COLO668 (cell line): ENCODE measurements at regions not wholly inside any gene's neighbourhood (a gene's known extent, or its start where the extent isn't known, plus 50 kb on each side); places are given as distances from the start of the nearest gene placed in this dataset.

Experiments
- DNase-seq: peaks from one replicate; lab custom pipeline; 2025; ENCODE audit not compliant: unreplicated experiment; lab: John Stamatoyannopoulos, UW

DNA sequence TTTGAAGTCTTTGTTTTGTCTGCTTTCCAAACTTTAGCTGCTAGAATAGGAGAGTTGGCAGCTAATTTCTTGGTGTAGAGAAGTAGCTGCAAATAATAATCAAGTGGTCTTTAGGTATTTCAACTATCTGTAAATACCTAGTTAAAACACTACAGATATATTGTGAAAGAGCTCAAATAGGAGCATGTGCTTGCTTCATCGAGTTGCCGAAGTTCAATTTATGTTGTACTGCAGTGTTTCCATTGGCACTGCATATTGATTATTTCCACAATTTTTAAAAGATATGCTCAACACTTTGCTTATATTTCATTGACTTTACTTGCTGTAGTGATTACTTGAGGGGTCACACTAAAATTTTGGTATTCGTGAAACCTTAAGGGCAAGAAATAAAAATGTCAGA is 131.6 kb upstream of the BMP4 start:
- DNase-seq = no peak

DNA sequence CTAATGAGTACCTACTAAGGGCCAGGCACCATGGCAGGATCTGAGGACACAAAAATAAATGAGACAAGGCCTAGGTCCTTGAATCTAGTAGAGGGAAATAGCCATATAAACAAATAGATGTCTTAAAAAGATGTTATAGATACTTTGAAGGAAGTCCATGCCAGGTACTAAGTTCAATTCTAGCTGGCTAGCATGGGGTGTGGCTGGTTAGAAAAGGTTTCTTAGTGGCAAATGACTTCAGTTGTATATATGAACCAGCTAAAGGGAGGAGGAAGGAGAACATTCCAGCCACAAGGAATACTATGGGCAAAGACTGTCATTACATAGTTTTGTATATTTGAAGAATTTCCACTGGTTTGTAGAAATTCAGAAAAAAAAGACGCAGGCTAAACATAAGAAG is 133.6 kb upstream of the BMP4 start:
- DNase-seq = no peak

DNA sequence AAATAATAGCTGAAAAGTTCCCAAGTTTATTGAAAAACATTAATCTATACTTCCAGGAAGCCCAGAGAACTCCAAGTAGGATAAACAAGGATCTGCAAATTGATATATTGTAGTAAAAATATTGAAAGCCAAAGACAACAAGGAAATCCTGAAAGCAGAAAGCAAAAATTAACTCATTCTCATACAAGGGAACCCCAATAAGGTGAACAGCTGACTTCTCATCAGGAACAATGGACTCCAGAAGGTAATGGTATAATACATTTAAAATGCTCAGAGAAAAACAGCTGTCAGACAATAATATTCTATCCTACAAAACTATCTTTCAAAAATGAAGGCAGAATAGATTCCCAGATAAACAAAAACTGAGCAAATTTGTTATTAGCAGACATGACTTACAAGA is 138.1 kb upstream of the BMP4 start:
- DNase-seq = no peak

DNA sequence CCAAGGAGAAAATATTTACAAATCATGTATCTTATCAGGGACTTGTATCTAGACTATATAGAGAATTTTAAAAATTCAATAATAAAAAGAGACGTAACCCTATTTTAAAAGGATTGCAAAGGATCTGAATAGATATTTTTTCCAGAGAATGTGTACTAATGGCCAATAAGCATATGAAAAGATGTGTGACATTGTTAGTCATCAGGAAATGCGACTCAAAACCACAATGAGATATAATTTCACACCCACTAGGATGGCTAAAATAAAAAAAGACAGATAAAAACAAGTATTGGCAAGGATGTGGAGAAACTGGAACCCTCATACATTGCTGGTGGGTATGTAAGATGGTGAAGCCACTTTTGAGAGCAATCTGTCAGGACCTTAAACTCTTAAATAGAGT is 141.9 kb upstream of the BMP4 start:
- DNase-seq = no peak

DNA sequence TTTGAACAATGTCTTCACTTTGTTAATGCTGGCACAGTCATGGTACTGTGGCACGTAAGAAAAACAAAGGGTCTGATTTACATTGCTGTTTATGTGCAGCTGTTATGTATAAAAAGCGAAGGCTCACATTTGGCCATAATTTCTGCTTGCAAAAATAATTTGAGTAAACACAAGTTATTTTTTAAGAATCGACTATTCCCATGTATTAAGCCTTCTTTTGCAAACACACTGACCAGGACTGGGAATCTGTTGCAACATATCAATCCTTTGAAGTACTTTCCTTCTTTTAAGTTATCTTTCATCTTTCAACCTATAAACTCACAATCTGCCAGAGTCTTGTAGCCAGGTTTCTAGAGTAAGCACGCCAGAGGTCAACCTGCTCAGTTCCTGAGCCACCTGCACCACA is 145.4 kb upstream of the BMP4 start:
- no peak for DNase-seq

DNA sequence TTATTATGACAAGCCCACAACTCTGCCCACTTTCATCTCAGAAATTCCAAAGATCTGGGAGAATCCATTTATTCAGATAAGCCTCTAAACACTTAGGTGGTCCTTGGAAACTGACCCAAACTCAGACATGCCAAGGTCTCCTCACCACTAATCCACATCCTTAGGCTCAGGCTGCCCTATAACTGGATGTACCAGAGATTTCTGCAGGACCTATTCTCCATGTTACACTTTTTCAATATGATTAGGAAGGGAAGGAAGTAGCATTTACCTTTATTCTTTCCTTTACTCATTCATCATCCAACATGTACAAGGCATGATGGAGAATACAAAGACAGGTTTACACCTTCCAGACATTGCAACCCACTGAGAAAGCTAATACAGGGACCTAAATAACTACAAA is 145.9 kb upstream of the BMP4 start:
- DNase-seq = no peak

DNA sequence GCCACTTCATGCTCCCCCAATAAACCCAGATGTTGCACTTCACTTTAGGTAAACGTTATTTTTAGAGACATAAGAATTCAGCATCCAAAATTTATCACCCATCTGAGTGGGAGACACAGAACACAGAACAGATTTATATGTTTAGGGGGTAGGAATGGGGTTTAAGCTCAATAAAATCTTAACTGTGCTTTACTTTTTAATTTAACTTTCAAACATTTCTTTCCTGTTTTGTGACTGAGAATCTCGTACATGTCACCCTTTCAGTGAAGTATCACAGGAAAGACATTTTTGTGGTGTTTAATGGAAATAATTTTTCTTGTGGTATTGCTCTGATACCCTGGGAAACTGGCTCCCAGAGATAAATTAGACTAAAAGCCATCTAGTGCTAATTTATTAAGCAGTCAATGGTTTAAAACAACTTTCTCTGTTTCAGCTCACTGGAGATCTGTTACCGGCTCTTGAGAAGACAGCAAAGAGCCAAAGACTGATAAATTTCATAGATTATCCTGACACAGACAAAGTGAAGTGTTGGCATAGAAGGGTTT is 148.0 kb upstream of the BMP4 start:
- no peak for DNase-seq

DNA sequence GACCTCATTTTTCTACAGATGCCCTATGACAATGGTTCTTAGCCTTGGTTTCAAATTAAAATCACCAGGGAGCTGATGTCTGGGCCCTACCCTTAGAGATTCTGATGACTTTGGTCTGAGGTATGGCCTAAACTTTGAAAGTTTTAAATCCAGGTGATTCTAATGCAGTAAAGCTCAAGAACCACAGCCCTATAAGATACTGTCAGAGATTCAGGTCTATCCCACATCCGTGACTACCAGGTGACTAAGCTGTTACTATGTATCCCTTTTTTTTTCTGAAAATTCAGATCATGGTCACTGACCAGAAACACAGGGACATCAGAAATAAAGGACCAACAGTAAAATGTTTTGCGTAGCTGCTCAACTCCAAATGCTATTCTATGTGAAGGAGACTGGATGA is 148.8 kb upstream of the BMP4 start:
- DNase-seq = no peak

DNA sequence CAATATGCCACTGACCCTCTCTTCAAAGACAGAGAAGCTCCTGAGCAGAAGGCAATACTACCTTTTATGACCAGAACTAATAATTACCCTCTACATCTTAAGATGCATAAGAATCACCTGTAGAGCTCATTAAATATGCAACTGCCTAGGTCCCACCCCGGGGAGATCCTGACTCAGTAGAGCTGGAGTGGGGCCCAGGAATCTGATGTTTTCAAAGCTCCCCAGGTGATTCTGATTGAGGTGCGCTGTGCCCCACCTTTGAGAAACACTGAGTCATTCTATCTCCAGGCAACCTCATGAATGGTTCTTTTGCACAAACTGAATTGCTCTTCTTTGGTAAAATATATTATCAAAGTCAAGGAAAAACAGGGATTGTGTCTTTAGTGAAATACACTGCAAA is 149.3 kb upstream of the BMP4 start:
- no peak for DNase-seq

DNA sequence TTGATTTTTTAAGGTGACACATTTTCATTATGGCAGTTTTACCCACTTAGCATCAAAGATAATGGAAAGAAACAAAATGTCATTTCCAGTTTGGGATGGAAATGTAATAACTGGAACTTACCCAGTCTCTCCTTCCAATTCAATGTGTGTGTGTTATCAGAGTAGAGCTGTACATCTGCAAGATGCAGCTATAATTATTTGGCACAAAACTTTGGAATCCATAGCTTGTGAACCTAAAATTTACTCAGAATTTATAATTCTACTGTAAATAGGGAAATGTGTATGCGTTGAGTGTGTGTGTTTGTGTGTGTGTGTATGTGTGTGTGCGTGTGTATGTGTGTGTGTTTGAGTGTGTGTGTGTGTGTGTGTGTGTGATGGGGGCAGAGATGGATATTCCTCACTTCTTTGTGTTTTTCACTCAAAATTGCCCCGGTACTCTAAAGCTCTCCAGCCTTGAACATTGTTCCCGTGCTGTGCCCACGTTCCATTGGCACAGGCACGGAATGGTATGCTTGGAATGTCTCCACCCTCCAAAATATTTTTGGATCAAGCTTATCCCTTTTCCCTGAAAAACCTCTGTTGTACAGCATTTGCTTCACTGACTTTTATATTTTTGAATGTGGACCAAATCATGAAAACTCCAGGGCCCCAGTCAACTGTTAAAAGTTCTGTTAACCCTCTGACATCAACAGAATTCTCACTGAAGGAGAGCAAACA is 150.2 kb upstream of the BMP4 start:
- DNase-seq = no peak

DNA sequence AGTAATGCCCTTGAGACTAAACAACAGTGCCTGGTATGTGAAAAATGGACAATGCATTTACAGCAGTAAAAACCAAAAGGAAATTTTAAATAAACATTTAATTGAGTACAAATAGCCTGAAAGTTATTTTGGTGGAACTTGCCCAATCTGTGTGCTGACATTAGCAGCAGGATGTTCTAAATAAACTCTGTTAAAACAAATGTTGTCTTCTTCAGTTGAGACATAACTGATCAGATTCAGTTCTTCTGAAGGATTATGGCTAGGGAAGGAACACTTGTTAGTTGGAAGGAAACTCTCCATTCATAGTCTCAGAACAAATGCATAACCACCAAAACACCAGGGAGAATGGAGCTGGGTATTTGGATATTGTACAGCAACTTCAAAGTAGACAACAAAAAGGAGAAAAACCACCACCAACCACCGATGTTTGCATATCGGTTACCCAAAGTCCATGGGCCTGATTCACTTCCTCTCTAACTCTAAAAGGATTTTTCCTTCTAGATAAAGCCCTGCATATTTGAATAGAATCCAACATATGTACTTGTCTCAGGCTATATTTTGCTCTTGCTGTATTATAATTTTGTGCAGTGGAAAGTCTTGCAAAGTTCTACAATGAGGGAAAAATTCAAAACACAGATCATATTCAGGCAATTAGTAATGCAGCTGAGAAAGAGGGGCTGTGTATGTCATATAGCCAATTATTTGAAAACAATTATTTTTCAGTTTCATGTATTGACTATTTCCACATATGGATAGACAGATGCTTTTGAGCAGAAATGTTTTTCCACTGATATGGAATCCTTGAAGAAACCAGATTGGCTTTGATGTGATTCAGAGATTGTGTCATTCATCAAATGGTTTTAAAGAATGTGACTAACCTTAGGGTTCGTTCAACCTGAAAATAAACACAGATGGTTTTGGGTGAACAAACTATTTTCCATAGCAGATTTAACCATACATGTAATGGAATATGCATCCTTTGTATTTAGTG is 152.2 kb upstream of the BMP4 start:
- DNase-seq = no peak

DNA sequence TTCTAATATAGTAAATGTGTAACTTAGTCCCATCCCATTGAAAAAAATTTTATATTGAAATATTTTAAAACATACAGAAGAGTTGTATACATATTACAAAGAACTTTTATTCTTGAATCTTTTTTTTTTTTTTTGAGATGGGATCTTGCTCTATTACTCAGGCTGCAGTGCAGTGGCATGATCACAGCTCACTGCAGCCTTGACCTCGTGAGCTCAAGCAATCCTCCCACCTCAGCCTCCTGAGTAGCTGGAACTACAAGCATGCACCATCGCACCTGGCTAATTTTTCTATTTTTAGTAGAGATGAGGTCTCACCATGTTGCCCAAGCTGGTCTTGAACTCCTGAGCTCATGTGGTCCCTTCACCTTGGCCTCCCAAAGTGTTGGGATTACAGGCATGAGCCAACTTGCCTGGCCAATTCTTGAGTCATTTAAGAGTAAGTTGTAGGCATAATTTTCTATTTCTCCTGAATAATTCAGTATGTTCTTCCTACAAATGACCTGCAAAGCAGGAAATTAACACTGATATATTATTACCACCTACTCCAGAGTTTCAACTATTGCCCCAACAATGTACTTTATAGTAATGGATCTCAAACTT is 153.0 kb upstream of the BMP4 start:
- DNase-seq = no peak

DNA sequence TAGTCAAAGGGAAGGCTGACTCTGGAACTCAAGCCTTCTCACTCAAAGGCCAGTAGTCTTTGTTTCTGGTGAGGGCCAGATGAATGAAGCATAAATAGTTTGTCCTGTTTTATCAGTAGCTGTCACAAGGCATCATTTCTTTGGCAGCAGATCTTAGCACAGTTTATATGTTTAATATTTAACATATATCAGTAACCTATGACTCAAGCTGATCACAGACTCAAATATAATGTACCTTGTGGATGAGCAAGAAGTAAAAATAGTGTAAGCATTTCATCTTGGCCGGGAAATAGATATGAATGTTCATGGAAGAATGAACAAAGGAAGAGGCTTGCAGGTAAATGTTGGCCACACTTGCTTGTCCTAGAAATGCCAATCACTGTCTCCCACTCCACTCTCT is 158.3 kb upstream of the BMP4 start:
- no peak for DNase-seq

DNA sequence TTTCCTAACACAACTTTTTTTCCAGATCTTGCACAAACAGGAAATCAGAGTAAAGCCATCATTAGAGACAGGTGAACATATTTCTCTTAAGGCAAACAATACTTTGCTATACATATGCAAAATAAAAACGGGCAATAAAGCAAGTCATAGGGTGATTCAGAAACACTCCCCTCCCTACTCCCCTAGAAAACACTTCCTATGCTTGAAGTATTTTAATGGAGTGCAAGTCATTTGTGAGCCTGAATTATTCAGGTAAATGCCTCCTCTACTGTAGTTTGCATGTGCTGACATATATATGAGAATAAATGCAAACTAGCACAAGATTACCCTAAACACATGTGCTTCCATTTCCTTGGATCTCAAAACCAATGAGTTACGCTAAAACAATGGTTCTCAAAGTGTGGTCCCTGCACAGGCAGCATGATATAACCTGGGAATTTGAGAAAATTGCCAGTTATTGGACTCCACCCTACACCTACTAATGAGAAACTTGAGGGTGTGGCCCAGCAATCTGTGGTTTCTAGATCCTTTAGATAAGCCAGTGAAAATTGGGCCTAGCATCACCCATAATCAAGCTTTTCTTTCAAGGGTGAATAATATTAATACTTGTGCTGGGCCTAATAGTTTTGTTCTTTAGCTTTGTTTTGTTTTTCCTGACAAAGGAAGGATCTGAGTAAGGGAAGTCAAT is 159.7 kb upstream of the BMP4 start:
- DNase-seq = no peak

DNA sequence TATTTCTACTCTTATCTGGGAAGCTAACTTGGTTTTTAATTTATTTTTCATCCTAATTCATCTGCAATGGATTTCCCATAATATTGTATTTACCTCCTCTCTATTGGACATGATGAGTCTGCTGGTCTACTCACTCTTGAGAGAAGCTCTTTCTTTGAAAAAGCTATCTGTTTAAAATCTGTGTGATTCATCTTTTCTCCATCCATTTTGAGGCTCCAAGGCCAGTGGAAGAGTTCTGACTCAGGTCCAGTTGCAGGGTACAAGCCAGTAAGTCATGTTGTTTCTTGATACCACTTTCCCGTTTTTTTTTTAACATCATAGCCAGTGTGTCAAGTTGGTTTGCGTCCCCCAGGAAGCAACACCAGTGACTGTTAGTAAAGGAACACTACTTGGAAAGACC is 160.3 kb upstream of the BMP4 start:
- no peak for DNase-seq

DNA sequence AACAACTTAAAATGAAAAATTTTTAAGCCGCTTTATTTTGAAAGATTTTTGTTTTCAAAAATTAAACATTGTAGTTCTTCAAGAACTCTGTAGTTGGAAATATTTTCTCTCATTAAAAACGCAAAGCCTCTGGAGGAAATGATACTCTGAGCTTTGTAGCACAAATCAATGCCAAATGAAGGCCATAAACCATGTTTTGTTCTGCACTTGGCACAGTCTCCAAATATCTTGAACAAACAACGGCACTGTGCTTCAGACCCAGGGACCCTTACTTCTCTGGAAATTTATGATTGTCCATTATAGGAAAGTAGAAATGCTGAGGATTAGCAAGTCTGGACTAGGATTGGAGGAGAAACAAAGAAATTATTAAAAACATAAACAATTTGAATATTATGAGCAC is 160.8 kb upstream of the BMP4 start:
- no peak for DNase-seq

DNA sequence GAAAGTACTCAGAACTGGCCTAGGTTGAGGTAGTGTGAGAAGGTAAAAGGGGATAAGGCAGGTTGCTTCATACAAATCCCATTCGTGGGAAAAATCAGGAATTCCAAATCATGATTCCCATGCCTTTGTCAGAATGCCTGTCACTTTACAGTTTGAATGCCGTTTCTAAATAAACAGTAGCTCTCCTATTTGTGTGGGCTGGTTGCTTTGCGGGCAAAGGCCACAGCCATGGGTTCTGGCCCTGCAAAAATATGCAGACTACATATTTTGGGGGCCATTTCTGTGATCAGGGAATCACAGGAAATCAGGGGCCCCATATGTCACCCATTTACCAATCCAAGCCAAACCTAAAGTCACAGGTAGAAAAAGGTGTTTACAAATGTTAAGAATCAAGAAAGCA is 161.3 kb upstream of the BMP4 start:
- DNase-seq = no peak

DNA sequence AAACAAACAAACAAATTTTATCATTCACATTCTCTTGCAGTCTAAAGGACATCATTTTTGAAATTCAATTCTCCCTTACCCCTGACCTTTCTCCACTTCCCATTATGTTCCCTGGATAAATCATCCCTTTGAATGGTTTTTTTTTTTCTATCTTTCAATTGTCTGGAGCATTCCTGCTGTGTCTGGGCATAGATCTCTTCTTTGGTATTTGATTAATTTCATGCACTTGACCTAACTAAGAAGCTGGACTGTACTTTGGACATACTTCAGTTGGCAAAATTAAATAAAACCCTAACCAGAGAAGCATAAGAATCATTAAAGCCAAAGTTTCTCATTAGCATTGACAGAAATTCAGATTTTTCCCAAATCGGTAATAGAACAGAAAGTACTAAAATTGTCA is 163.6 kb upstream of the BMP4 start:
- DNase-seq = no peak

DNA sequence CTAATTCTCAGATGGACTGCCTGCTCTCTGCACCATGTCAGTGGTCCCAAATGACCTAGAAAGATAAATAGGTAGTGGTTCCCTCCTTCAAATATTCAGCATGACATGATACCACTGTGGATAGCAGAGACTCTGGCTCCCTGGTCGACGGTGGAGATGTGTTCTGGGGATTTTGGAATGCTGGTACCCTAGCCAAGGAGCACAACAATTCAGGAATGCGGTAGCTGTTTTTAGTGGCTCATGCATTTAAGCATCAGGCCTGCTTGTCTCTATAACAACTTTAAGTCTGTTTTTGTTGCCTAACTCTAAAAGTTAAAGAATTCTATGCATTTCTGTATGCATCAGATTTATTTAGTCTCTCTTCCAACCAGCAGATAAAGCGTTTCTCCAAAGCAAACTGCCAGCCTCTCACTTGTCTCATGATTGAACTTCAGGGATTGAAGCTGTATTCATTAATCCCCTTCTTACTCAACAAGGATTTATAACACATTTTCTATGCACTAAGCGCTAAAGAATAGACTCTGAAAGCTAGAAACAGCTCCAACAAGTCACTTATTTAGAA is 164.9 kb upstream of the BMP4 start:
- no peak for DNase-seq

DNA sequence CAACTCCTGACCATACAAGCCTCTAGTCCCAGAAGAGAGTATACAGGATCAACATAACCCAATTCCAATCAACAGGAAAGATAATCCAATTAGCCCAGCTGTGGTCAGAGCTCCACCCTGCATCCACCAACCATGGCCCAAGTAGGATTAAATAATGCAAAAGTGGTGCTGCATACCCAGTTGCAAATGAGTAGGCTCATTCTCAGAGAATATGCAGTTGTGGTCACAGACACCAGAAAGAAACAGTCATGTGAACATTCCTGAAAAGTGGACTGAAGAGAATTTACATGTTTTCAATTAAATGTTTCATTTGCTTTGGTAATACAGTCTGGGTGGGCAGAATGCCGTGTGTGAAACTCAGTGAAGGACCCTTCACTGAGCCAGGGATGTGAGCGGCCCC is 167.2 kb upstream of the BMP4 start:
- DNase-seq = no peak

DNA sequence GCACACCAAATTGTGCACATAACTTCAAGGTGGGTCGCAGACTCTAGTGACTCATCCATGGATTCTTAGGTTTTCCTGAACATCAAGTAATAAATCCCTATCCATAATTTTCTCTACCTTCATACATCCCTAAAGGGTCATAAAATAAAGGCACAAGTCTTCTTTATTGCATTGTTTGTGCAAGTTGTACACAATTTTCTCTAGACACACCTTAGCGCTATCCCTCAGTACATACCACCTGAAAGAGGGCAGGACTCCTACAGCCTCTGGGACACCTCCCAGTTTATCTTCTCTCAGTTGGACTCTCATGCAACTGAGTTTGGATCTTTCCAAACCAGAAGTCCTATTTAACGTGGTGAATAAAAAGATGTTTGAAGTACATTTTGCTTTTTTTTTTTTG is 168.5 kb upstream of the BMP4 start:
- no peak for DNase-seq
